ENCODE measurements at regions not wholly inside any gene's neighbourhood (a gene's known extent, or its start where the extent isn't known, plus 50 kb on each side); places are given as distances from the start of the nearest gene placed in this dataset.

- no peak for TF ChIP-seq CTCF (IDR thresholded peaks at IDR 0.05; ENCODE audit: insufficient read depth, low read depth, low read length)
- H3K4me3 ChIP-seq (ENCODE audit: low read depth, low read length): no peak overlapping the region
- DNase-seq (ENCODE audit: low read depth): no peak
Measured at GRCh38 chr20:60286764-60287163, 328.5 kb downstream of the CDH26 start.

- no peak for DNase-seq (ENCODE audit: low read depth)
- no peak for TF ChIP-seq CTCF (IDR thresholded peaks at IDR 0.05; ENCODE audit: insufficient read depth, low read depth, low read length)
- H3K4me3 ChIP-seq (ENCODE audit: low read depth, low read length): no peak overlapping the region
Measured at GRCh38 chr20:60288945-60289344, 330.7 kb downstream of the CDH26 start.

- DNase-seq (ENCODE audit: low read depth): no peak
- no peak for TF ChIP-seq CTCF (IDR thresholded peaks at IDR 0.05; ENCODE audit: insufficient read depth, low read depth, low read length)
- H3K4me3 ChIP-seq (ENCODE audit: low read depth, low read length): no peak overlapping the region
Measured at GRCh38 chr20:60292001-60292520, 333.8 kb downstream of the CDH26 start.

GRCh38 chr20:60294632-60295031 lies 336.4 kb downstream of the CDH26 start:
- TF ChIP-seq CTCF (IDR thresholded peaks at IDR 0.05; ENCODE audit: insufficient read depth, low read depth, low read length): no peak
- no peak overlapping the region for H3K4me3 ChIP-seq (ENCODE audit: low read depth, low read length)
- no peak for DNase-seq (ENCODE audit: low read depth)

- no peak overlapping the region for H3K4me3 ChIP-seq (ENCODE audit: low read depth, low read length)
- TF ChIP-seq CTCF (IDR thresholded peaks at IDR 0.05; ENCODE audit: insufficient read depth, low read depth, low read length): no peak
- DNase-seq (ENCODE audit: low read depth): no peak
Measured at GRCh38 chr20:60295214-60295613, 337.0 kb downstream of the CDH26 start.

- no peak for DNase-seq (ENCODE audit: low read depth)
- no peak for TF ChIP-seq CTCF (IDR thresholded peaks at IDR 0.05; ENCODE audit: insufficient read depth, low read depth, low read length)
- no peak overlapping the region for H3K4me3 ChIP-seq (ENCODE audit: low read depth, low read length)
Measured at GRCh38 chr20:60297649-60298048, 339.4 kb downstream of the CDH26 start.

- TF ChIP-seq CTCF (IDR thresholded peaks at IDR 0.05; ENCODE audit: insufficient read depth, low read depth, low read length): no peak
- DNase-seq (ENCODE audit: low read depth): no peak
- no peak overlapping the region for H3K4me3 ChIP-seq (ENCODE audit: low read depth, low read length)
Measured at GRCh38 chr20:60298647-60299046, 340.4 kb downstream of the CDH26 start.
